SU-DHL-6 (cell line): ENCODE measurements at regions not wholly inside any gene's neighbourhood (a gene's known extent, or its start where the extent isn't known, plus 50 kb on each side); places are given as distances from the start of the nearest gene placed in this dataset.
"Not testable (repeated sequence)": the region's sequence is repeated elsewhere in the genome, so short reads cannot be mapped to it uniquely, and the experiment has no call there.

Experiments used
- EZH2phosphoT487 ChIP-seq: fragments of 200-600 bp; sonication (generic), shearing (Covaris generic); conservative IDR thresholded peaks from 2 replicates; pipeline ENCODE4 v1.6.1; 2018; ENCODE audit warnings: mild to moderate bottlenecking, antibody characterized with exemption, low read length, moderate library complexity, mixed read lengths
- TF ChIP-seq, protein P1 (sequence below): fragments of 200-600 bp; sonication (generic); IDR thresholded peaks from one replicate; pipeline ENCODE4 v1.5.1; 2017; ENCODE audit warnings: antibody characterized with exemption, mild to moderate bottlenecking, low read length, moderate library complexity; ENCODE audit not compliant: insufficient read depth, poor library complexity, severe bottlenecking

DNA sequence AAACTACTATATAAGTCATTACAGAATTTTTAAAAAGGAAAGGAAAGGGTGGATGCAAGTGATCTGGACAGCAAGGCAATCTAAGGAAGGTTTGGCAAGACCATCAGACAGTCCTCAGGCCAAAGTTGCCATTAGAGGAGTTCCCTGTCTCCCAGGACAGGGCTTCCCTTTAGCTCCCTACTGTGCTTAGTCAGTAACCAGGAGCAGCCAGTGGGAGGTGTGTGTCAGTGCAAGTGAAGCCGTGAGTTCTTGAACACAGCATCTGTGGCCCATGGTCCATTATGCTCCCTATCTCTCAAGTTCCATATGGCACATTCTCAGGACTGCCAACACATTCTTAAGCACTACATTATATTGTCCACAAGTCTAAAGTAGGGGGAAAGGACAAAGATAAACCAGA lies 175.2 kb upstream of the FAM174A start:
- TF ChIP-seq, protein P1, sequence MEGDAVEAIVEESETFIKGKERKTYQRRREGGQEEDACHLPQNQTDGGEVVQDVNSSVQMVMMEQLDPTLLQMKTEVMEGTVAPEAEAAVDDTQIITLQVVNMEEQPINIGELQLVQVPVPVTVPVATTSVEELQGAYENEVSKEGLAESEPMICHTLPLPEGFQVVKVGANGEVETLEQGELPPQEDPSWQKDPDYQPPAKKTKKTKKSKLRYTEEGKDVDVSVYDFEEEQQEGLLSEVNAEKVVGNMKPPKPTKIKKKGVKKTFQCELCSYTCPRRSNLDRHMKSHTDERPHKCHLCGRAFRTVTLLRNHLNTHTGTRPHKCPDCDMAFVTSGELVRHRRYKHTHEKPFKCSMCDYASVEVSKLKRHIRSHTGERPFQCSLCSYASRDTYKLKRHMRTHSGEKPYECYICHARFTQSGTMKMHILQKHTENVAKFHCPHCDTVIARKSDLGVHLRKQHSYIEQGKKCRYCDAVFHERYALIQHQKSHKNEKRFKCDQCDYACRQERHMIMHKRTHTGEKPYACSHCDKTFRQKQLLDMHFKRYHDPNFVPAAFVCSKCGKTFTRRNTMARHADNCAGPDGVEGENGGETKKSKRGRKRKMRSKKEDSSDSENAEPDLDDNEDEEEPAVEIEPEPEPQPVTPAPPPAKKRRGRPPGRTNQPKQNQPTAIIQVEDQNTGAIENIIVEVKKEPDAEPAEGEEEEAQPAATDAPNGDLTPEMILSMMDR = not testable (repeated sequence)
- TF ChIP-seq EZH2phosphoT487 = not testable (repeated sequence)
